ENCODE measurements at regions not wholly inside any gene's neighbourhood (a gene's known extent, or its start where the extent isn't known, plus 50 kb on each side); places are given as distances from the start of the nearest gene placed in this dataset.

- ATAC-seq (ENCODE audit: low read depth): no peak
- Mint-ChIP-seq H3K4me1 (peaks cover 16% of the 10 kb centered on the region), H3K9me3 (no peaks in the 10 kb centered on the region), H3K36me3 (no peaks in the 10 kb centered on the region), H3K27me3 (no peaks in the 10 kb centered on the region), H3K27ac (no peak overlapping the region), H3K4me3 (no peak overlapping the region)
- no peak for DNase-seq (ENCODE audit: low spot score in 2 of 2)
These were observed 51.3 kb downstream of the OR10H4 start for GRCh38 chr19:16000024-16000663.

GRCh38 chr19:16001481-16002312 is 52.9 kb downstream of the OR10H4 start:
- Mint-ChIP-seq H3K9me3 (no peaks in the 10 kb centered on the region), H3K27me3 (no peaks in the 10 kb centered on the region), H3K27ac (peak overlapping the region; percentile 37), H3K36me3 (no peaks in the 10 kb centered on the region), H3K4me1 (peaks cover 16% of the 10 kb centered on the region), H3K4me3 (peak overlapping the region; percentile 84)
- ATAC-seq (ENCODE audit: low read depth) (peak; percentile 95), DNase-seq (ENCODE audit: low spot score in 2 of 2) (peak in 1 of 2 donors; percentile 16)

GRCh38 chr19:16002406-16003384 is 53.9 kb downstream of the OR10H4 start:
- H3K27ac Mint-ChIP-seq: peak overlapping the region; percentile 37
- peak overlapping the region; percentile 84 for H3K4me3 Mint-ChIP-seq
- no peak for DNase-seq (ENCODE audit: low spot score in 2 of 2)
- no peak for ATAC-seq (ENCODE audit: low read depth)
- peaks cover 16% of the 10 kb centered on the region for H3K4me1 Mint-ChIP-seq
- H3K9me3 Mint-ChIP-seq: no peaks in the 10 kb centered on the region
- H3K36me3 Mint-ChIP-seq: no peaks in the 10 kb centered on the region
- H3K27me3 Mint-ChIP-seq: no peaks in the 10 kb centered on the region

- H3K9me3 Mint-ChIP-seq: no peaks in the 10 kb centered on the region
- no peak overlapping the region for H3K27ac Mint-ChIP-seq
- H3K27me3 Mint-ChIP-seq: no peaks in the 10 kb centered on the region
- H3K4me1 Mint-ChIP-seq: peaks cover 16% of the 10 kb centered on the region
- no peak for DNase-seq (ENCODE audit: low spot score in 2 of 2)
- no peaks in the 10 kb centered on the region for H3K36me3 Mint-ChIP-seq
- ATAC-seq (ENCODE audit: low read depth): no peak
- H3K4me3 Mint-ChIP-seq: no peak overlapping the region
These were observed 54.6 kb downstream of the OR10H4 start for GRCh38 chr19:16003391-16003790.

- DNase-seq (ENCODE audit: low spot score in 2 of 2): no peak
- no peak for ATAC-seq (ENCODE audit: low read depth)
- Mint-ChIP-seq H3K4me1 (peaks cover 14% of the 10 kb centered on the region), H3K36me3 (no peaks in the 10 kb centered on the region), H3K9me3 (no peaks in the 10 kb centered on the region), H3K27me3 (no peaks in the 10 kb centered on the region), H3K27ac (no peak overlapping the region), H3K4me3 (no peak overlapping the region)
These were observed 57.1 kb downstream of the OR10H4 start for GRCh38 chr19:16005925-16006324.

- no peak overlapping the region for H3K4me3 Mint-ChIP-seq
- no peaks in the 10 kb centered on the region for H3K9me3 Mint-ChIP-seq
- no peak for ATAC-seq (ENCODE audit: low read depth)
- H3K36me3 Mint-ChIP-seq: no peaks in the 10 kb centered on the region
- H3K4me1 Mint-ChIP-seq: no peaks in the 10 kb centered on the region
- no peak overlapping the region for H3K27ac Mint-ChIP-seq
- no peak for DNase-seq (ENCODE audit: low spot score in 2 of 2)
- no peaks in the 10 kb centered on the region for H3K27me3 Mint-ChIP-seq
These were observed 63.7 kb upstream of the TPM4 start for GRCh38 chr19:16012552-16012951.

- H3K4me1 Mint-ChIP-seq: no peaks in the 10 kb centered on the region
- DNase-seq (ENCODE audit: low spot score in 2 of 2) (no peak), ATAC-seq (ENCODE audit: low read depth) (no peak)
- no peaks in the 10 kb centered on the region for H3K36me3 Mint-ChIP-seq
- no peaks in the 10 kb centered on the region for H3K9me3 Mint-ChIP-seq
- H3K27me3 Mint-ChIP-seq: no peaks in the 10 kb centered on the region
- no peak overlapping the region for H3K4me3 Mint-ChIP-seq
- H3K27ac Mint-ChIP-seq: no peak overlapping the region
These were observed 63.0 kb upstream of the TPM4 start for GRCh38 chr19:16013181-16013850.

GRCh38 chr19:16013851-16014840 is 62.1 kb upstream of the TPM4 start:
- no peak for DNase-seq (ENCODE audit: low spot score in 2 of 2)
- H3K4me1 Mint-ChIP-seq: no peaks in the 10 kb centered on the region
- H3K4me3 Mint-ChIP-seq: no peak overlapping the region
- no peaks in the 10 kb centered on the region for H3K27me3 Mint-ChIP-seq
- no peaks in the 10 kb centered on the region for H3K9me3 Mint-ChIP-seq
- H3K27ac Mint-ChIP-seq: no peak overlapping the region
- ATAC-seq (ENCODE audit: low read depth): no peak
- H3K36me3 Mint-ChIP-seq: no peaks in the 10 kb centered on the region

GRCh38 chr19:16014923-16015804 is 61.1 kb upstream of the TPM4 start:
- H3K27me3 Mint-ChIP-seq: no peaks in the 10 kb centered on the region

GRCh38 chr19:16015805-16016173 is 60.5 kb upstream of the TPM4 start:
- Mint-ChIP-seq H3K27ac (no peak overlapping the region), H3K9me3 (no peaks in the 10 kb centered on the region), H3K27me3 (peaks cover 2% of the 10 kb centered on the region), H3K4me3 (no peak overlapping the region), H3K4me1 (no peaks in the 10 kb centered on the region), H3K36me3 (no peaks in the 10 kb centered on the region)
- DNase-seq (ENCODE audit: low spot score in 2 of 2): no peak
- no peak for ATAC-seq (ENCODE audit: low read depth)

More at GRCh38 chr19:16014923-16015804, 61.1 kb upstream of the TPM4 start:
- Mint-ChIP-seq H3K9me3 (no peaks in the 10 kb centered on the region), H3K4me3 (no peak overlapping the region), H3K36me3 (no peaks in the 10 kb centered on the region), H3K27ac (no peak overlapping the region), H3K4me1 (no peaks in the 10 kb centered on the region)
- ATAC-seq (ENCODE audit: low read depth) (no peak), DNase-seq (ENCODE audit: low spot score in 2 of 2) (no peak)

- ATAC-seq (ENCODE audit: low read depth) (no peak), DNase-seq (ENCODE audit: low spot score in 2 of 2) (no peak)
- Mint-ChIP-seq H3K27ac (no peak overlapping the region), H3K4me3 (no peak overlapping the region), H3K36me3 (no peaks in the 10 kb centered on the region), H3K27me3 (peaks cover 2% of the 10 kb centered on the region), H3K4me1 (no peaks in the 10 kb centered on the region), H3K9me3 (no peaks in the 10 kb centered on the region)
These were observed 59.8 kb upstream of the TPM4 start for GRCh38 chr19:16016226-16017137.

All from memory B cell (primary cell).